Dedifferentiated amniotic fluid mesenchymal stem cell (primary cell): ENCODE measurements at regions not wholly inside any gene's neighbourhood (a gene's known extent, or its start where the extent isn't known, plus 50 kb on each side); places are given as distances from the start of the nearest gene placed in this dataset.
"Not testable (repeated sequence)": the region's sequence is repeated elsewhere in the genome, so short reads cannot be mapped to it uniquely, and the experiment has no call there.

Experiments
- DNase-seq: peaks from one replicate; pipeline ENCODE4 v3.0.0-alpha.2; 2016; ENCODE audit errors: extremely low spot score

- DNase-seq: no peak
Observed at GRCh38 chr12:86950444-86950843, 694.3 kb upstream of the MGAT4C start.

- DNase-seq: no peak
Observed at GRCh38 chr12:86950043-86950442, 693.9 kb upstream of the MGAT4C start.

GRCh38 chr12:86948851-86949250, 692.7 kb upstream of the MGAT4C start:
- DNase-seq: peak; percentile 36

- no peak for DNase-seq
Observed at GRCh38 chr12:86945685-86946196, 689.5 kb upstream of the MGAT4C start.

GRCh38 chr12:86944197-86944819, 688.1 kb upstream of the MGAT4C start:
- not testable (repeated sequence) for DNase-seq

GRCh38 chr12:86931714-86932113, 675.5 kb upstream of the MGAT4C start:
- DNase-seq: no peak

GRCh38 chr12:86929962-86930361, 673.8 kb upstream of the MGAT4C start:
- peak; percentile 53 for DNase-seq

GRCh38 chr12:86917121-86917520, 660.9 kb upstream of the MGAT4C start:
- DNase-seq: no peak

GRCh38 chr12:86914721-86915120, 658.5 kb upstream of the MGAT4C start:
- DNase-seq: peak; percentile 32

- no peak for DNase-seq
Observed at GRCh38 chr12:86911973-86912372, 655.8 kb upstream of the MGAT4C start.

GRCh38 chr12:86903159-86903558, 647.0 kb upstream of the MGAT4C start:
- DNase-seq: no peak

- DNase-seq: no peak
Observed at GRCh38 chr12:86860776-86861175, 604.6 kb upstream of the MGAT4C start.

GRCh38 chr12:86852451-86852850, 596.3 kb upstream of the MGAT4C start:
- no peak for DNase-seq

GRCh38 chr12:86838711-86839110, 582.5 kb upstream of the MGAT4C start:
- DNase-seq: no peak

GRCh38 chr12:86838260-86838659, 582.1 kb upstream of the MGAT4C start:
- DNase-seq: no peak

- no peak for DNase-seq
Observed at GRCh38 chr12:86837246-86837645, 581.1 kb upstream of the MGAT4C start.

- DNase-seq: no peak
Observed at GRCh38 chr12:86834217-86834616, 578.0 kb upstream of the MGAT4C start.

- DNase-seq: no peak
Observed at GRCh38 chr12:86827409-86827808, 571.2 kb upstream of the MGAT4C start.

GRCh38 chr12:86826051-86826450, 569.9 kb upstream of the MGAT4C start:
- DNase-seq: no peak

GRCh38 chr12:86801439-86801838, 545.2 kb upstream of the MGAT4C start:
- DNase-seq: no peak

- DNase-seq: no peak
Observed at GRCh38 chr12:86799616-86800015, 543.4 kb upstream of the MGAT4C start.

GRCh38 chr12:86796550-86796949, 540.4 kb upstream of the MGAT4C start:
- no peak for DNase-seq

GRCh38 chr12:86788661-86789060, 532.5 kb upstream of the MGAT4C start:
- no peak for DNase-seq

GRCh38 chr12:86787419-86787818, 531.2 kb upstream of the MGAT4C start:
- no peak for DNase-seq
